Hepatocyte (in vitro differentiated cells): ENCODE measurements at regions not wholly inside any gene's neighbourhood (a gene's known extent, or its start where the extent isn't known, plus 50 kb on each side); places are given as distances from the start of the nearest gene placed in this dataset.

ENCODE experiments used
- DNase-seq: peaks from one replicate; pipeline ENCODE4 v3.0.0-alpha.2; 2016; ENCODE audit warnings: low spot score
- H2AFZ ChIP-seq: fragments of 200-600 bp; sonication (generic); 2 replicates; pipeline ENCODE4 v1.6.0; 2016; ENCODE audit warnings: antibody characterized with exemption, mild to moderate bottlenecking
- H3K27ac ChIP-seq: fragments of 200-600 bp; sonication (generic); 2 replicates; pipeline ENCODE4 v1.5.1; 2016; ENCODE audit warnings: mild to moderate bottlenecking
- H3K27me3 ChIP-seq: fragments of 200-600 bp; sonication (generic); 2 replicates; pipeline ENCODE4 v1.6.1; 2016
- H3K36me3 ChIP-seq: fragments of 200-600 bp; sonication (generic); replicated peaks from 2 replicates; pipeline ENCODE4 v1.5.1; 2016; ENCODE audit warnings: low read depth; ENCODE audit not compliant: insufficient read depth
- H3K4me1 ChIP-seq: fragments of 200-600 bp; sonication (generic); 2 replicates; pipeline ENCODE4 v1.5.1; 2016; ENCODE audit warnings: mild to moderate bottlenecking, moderate library complexity; ENCODE audit not compliant: insufficient read depth
- H3K4me2 ChIP-seq: fragments of 200-600 bp; sonication (generic); 2 replicates; pipeline ENCODE4 v1.6.0; 2016
- H3K4me3 ChIP-seq: fragments of 200-600 bp; sonication (generic); 2 replicates; pipeline ENCODE4 v1.5.1; 2016; ENCODE audit warnings: mild to moderate bottlenecking
- H3K79me2 ChIP-seq: fragments of 200-600 bp; sonication (generic); 2 replicates; pipeline ENCODE4 v1.6.0; 2017; ENCODE audit warnings: mild to moderate bottlenecking
- H3K9me2 ChIP-seq: fragments of 200-600 bp; sonication (generic); replicated peaks from 2 replicates; pipeline ENCODE4 v1.6.0; 2017; ENCODE audit warnings: mild to moderate bottlenecking; ENCODE audit not compliant: insufficient read depth
- H3K9me3 ChIP-seq: fragments of 200-600 bp; sonication (generic); 2 replicates; pipeline ENCODE4 v1.5.1; 2016; ENCODE audit warnings: low read depth, mild to moderate bottlenecking
- H4K20me1 ChIP-seq: fragments of 200-600 bp; sonication (generic); 2 replicates; pipeline ENCODE4 v1.6.0; 2016; ENCODE audit warnings: mild to moderate bottlenecking; ENCODE audit not compliant: insufficient read depth, poor library complexity, severe bottlenecking
- EZH2 ChIP-seq: fragments of 200-600 bp; sonication (generic); IDR thresholded peaks from 2 replicates; pipeline ENCODE4 v1.6.1; 2016; ENCODE audit warnings: antibody characterized with exemption, mild to moderate bottlenecking, borderline replicate concordance
- EZH2phosphoT487 ChIP-seq: fragments of 200-600 bp; sonication (generic); IDR thresholded peaks from one replicate; pipeline ENCODE4 v1.6.1; 2018; ENCODE audit warnings: antibody characterized with exemption, mild to moderate bottlenecking, low read depth, moderate library complexity; ENCODE audit not compliant: unreplicated experiment, severe bottlenecking
- WGBS: methylation state at CpG from one replicate; pipeline ENCODE4 v1.1.6; 2016; ENCODE audit warnings: low lambda C conversion rate; ENCODE audit errors: missing lambda C conversion rate; 5-methylcytosine and 5-hydroxymethylcytosine counted together
- TF ChIP-seq, protein P1 (sequence below): fragments of 200-600 bp; sonication (generic); IDR thresholded peaks from 2 replicates; pipeline ENCODE4 v1.5.1; 2016; ENCODE audit warnings: antibody characterized with exemption, mild to moderate bottlenecking; ENCODE audit not compliant: poor library complexity

DNA sequence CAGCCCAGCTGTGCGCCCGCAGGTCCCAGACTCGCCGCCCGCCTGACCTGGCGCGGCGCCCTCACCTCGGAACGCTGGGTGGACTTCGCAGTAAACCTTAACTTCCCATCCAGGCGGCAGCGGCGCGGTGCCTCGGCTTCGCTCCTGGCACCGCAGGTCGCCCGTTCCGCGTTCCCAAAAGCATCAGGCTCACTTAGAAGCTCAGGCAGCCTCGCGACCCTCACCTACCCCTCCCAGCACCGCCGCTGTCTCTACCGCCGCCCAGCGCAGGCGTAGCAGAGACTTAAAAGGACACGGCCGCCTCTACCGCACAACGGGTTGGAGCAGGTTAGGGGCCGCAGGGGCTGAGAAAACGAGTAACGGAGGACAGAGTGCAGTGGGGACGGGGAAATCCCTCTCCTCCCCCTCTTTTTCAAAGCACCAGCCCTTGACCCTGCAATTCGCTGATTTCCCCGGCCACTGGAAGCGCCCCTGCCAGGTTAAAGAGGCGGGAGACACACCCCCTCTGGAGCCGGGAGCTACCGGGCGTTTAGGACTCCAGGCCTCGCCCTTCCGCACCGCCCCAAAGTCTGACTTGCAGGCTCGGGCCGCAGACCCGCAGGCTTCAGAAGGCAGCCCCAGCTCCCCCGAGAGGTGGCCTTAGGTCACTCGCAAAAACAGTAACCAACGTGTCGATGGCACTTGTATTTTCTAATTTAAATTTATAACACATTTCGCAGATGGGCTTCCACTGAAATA is 328.5 kb downstream of the FAM72C start:
- Histone ChIP-seq H2AFZ (no peak overlapping the region), H3K27ac (no peak overlapping the region), H4K20me1 (no peaks in the 10 kb centered on the region), H3K79me2 (no peaks in the 10 kb centered on the region), H3K9me2 (no peaks in the 10 kb centered on the region), H3K4me1 (no peaks in the 10 kb centered on the region), H3K27me3 (no peaks in the 10 kb centered on the region), H3K9me3 (no peaks in the 10 kb centered on the region), H3K4me3 (no peak overlapping the region), H3K4me2 (no peak overlapping the region), H3K36me3 (no peaks in the 10 kb centered on the region)
- TF ChIP-seq, protein P1, sequence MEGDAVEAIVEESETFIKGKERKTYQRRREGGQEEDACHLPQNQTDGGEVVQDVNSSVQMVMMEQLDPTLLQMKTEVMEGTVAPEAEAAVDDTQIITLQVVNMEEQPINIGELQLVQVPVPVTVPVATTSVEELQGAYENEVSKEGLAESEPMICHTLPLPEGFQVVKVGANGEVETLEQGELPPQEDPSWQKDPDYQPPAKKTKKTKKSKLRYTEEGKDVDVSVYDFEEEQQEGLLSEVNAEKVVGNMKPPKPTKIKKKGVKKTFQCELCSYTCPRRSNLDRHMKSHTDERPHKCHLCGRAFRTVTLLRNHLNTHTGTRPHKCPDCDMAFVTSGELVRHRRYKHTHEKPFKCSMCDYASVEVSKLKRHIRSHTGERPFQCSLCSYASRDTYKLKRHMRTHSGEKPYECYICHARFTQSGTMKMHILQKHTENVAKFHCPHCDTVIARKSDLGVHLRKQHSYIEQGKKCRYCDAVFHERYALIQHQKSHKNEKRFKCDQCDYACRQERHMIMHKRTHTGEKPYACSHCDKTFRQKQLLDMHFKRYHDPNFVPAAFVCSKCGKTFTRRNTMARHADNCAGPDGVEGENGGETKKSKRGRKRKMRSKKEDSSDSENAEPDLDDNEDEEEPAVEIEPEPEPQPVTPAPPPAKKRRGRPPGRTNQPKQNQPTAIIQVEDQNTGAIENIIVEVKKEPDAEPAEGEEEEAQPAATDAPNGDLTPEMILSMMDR: no peak
- no peak for TF ChIP-seq EZH2phosphoT487
- no peak for TF ChIP-seq EZH2
- DNase-seq: no peak
- 92% methylated on average over 49 of the region's 56 CpGs for WGBS

DNA sequence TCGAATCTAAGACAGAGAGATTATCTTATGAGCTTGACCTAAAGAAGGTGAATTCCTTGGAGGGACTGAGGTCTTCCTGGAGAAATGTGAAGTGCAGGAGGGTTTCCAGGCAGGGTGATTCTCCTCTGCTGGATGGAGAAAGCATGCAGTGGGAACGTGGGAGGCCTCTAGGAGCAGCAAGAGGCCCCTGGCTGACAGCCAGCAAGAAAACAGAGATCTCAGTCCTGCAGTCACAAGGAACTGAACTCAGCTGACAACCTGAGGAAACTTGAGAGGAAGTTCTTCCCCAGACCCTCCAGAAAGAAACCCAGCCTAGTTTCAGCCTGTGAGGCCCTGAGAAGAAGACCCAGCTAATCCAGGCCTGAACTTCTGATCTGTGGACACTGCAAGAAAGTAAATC is 345.9 kb downstream of the FAM72C start:
- Histone ChIP-seq H3K9me3 (no peaks in the 10 kb centered on the region), H3K4me2 (no peak overlapping the region), H3K9me2 (no peaks in the 10 kb centered on the region), H2AFZ (no peak overlapping the region), H3K4me1 (no peaks in the 10 kb centered on the region), H4K20me1 (no peaks in the 10 kb centered on the region), H3K27me3 (no peaks in the 10 kb centered on the region), H3K79me2 (no peaks in the 10 kb centered on the region), H3K36me3 (no peaks in the 10 kb centered on the region), H3K4me3 (no peak overlapping the region), H3K27ac (no peak overlapping the region)
- no peak for DNase-seq
- 39% methylated on average over 2 of the region's 2 CpGs for WGBS
- TF ChIP-seq EZH2phosphoT487 (no peak), EZH2 (no peak)
- TF ChIP-seq, protein P1: no peak

DNA sequence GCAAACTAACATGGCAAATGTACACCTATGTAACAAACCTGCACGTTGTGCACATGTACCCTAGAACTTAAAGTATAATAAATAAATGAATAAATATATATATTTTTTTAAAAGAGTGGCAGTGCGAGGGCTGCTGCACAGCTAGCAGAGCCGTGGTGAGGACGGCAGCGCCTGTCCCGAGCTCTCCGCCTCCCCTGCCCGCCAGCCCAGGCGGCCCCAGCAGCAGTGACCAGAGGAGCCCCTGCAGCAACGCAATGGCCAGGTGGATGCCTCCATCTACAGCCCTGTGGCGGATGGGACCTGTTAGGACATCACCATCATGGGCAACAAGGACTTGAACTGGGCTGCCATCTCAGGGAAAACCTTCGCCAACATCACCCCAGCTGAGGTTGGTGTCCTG is 351.9 kb downstream of the FAM72C start:
- DNase-seq: no peak
- H3K27me3 ChIP-seq: no peaks in the 10 kb centered on the region
- no peak overlapping the region for H3K27ac ChIP-seq
- no peaks in the 10 kb centered on the region for H3K9me2 ChIP-seq
- TF ChIP-seq, protein P1: no peak
- TF ChIP-seq EZH2phosphoT487 (no peak), EZH2 (no peak)
- 77% methylated on average over 12 of the region's 12 CpGs for WGBS
- H3K36me3 ChIP-seq: no peaks in the 10 kb centered on the region
- H3K4me1 ChIP-seq: no peaks in the 10 kb centered on the region
- H2AFZ ChIP-seq: no peak overlapping the region
- no peaks in the 10 kb centered on the region for H3K9me3 ChIP-seq
- H3K4me3 ChIP-seq: no peak overlapping the region
- H4K20me1 ChIP-seq: no peaks in the 10 kb centered on the region
- H3K79me2 ChIP-seq: no peaks in the 10 kb centered on the region
- H3K4me2 ChIP-seq: no peak overlapping the region
